ENCODE measurements at regions not wholly inside any gene's neighbourhood (a gene's known extent, or its start where the extent isn't known, plus 50 kb on each side); places are given as distances from the start of the nearest gene placed in this dataset.

GRCh38 chr19:5269279-5269678, 71.3 kb downstream of the PTPRS start:
- DNase-seq (ENCODE audit: extremely low read depth, low read depth), result no peak
- TF ChIP-seq CTCF (IDR thresholded peaks at IDR 0.05; ENCODE audit: low read depth, low read length, missing control alignments), result no peak

GRCh38 chr19:5268801-5269200, 71.8 kb downstream of the PTPRS start:
- DNase-seq (ENCODE audit: extremely low read depth, low read depth), result no peak
- H3K4me3 ChIP-seq (replicated peaks; ENCODE audit: low read depth, low read length), result no peak overlapping the region
- TF ChIP-seq CTCF (IDR thresholded peaks at IDR 0.05; ENCODE audit: low read depth, low read length, missing control alignments), result no peak

More at GRCh38 chr19:5269279-5269678, 71.3 kb downstream of the PTPRS start:
- H3K4me3 ChIP-seq (replicated peaks; ENCODE audit: low read depth, low read length), result no peak overlapping the region

- DNase-seq (ENCODE audit: extremely low read depth, low read depth), result no peak
- no peak for TF ChIP-seq CTCF (IDR thresholded peaks at IDR 0.05; ENCODE audit: low read depth, low read length, missing control alignments)
- no peak overlapping the region for H3K4me3 ChIP-seq (replicated peaks; ENCODE audit: low read depth, low read length)
Measured at GRCh38 chr19:5265260-5265659, 75.4 kb downstream of the PTPRS start.

- TF ChIP-seq CTCF (IDR thresholded peaks at IDR 0.05; ENCODE audit: low read depth, low read length, missing control alignments), result no peak
- DNase-seq (ENCODE audit: extremely low read depth, low read depth), result no peak
- no peak overlapping the region for H3K4me3 ChIP-seq (replicated peaks; ENCODE audit: low read depth, low read length)
Measured at GRCh38 chr19:5264453-5264852, 76.2 kb downstream of the PTPRS start.

GRCh38 chr19:5263615-5264014, 77.0 kb downstream of the PTPRS start:
- no peak for TF ChIP-seq CTCF (IDR thresholded peaks at IDR 0.05; ENCODE audit: low read depth, low read length, missing control alignments)
- DNase-seq (ENCODE audit: extremely low read depth, low read depth), result no peak
- H3K4me3 ChIP-seq (replicated peaks; ENCODE audit: low read depth, low read length), result no peak overlapping the region

- no peak for DNase-seq (ENCODE audit: extremely low read depth, low read depth)
- H3K4me3 ChIP-seq (replicated peaks; ENCODE audit: low read depth, low read length), result no peak overlapping the region
- no peak for TF ChIP-seq CTCF (IDR thresholded peaks at IDR 0.05; ENCODE audit: low read depth, low read length, missing control alignments)
Measured at GRCh38 chr19:5262721-5263120, 77.9 kb downstream of the PTPRS start.

GRCh38 chr19:5261156-5261890, 79.3 kb downstream of the PTPRS start:
- TF ChIP-seq CTCF (IDR thresholded peaks at IDR 0.05; ENCODE audit: low read depth, low read length, missing control alignments), result no peak
- H3K4me3 ChIP-seq (replicated peaks; ENCODE audit: low read depth, low read length), result no peak overlapping the region
- no peak for DNase-seq (ENCODE audit: extremely low read depth, low read depth)

All from HFF-Myc (cell line).